Large intestine (tissue), 3 donors: ENCODE measurements at regions not wholly inside any gene's neighbourhood (a gene's known extent, or its start where the extent isn't known, plus 50 kb on each side); places are given as distances from the start of the nearest gene placed in this dataset.
"Not testable (repeated sequence)": the region's sequence is repeated elsewhere in the genome, so short reads cannot be mapped to it uniquely, and the experiment has no call there.

ENCODE experiments used
- DNase-seq, 2 donors: peaks; one replicate each; pipeline versions ENCODE4 v3.0.0 to v3.0.0-alpha.2; 2013
- H3K27ac ChIP-seq: one replicate; pipeline ENCODE4 v1.5.1; 2013; ENCODE audit warnings: low read length
- H3K27me3 ChIP-seq: 2 replicates; pipeline ENCODE4 v1.6.1; 2013; ENCODE audit warnings: low read length; ENCODE audit not compliant: control insufficient read depth, insufficient read depth
- H3K36me3 ChIP-seq: 2 replicates; pipeline ENCODE4 v1.6.1; 2013; ENCODE audit warnings: low read length; ENCODE audit not compliant: control insufficient read depth, insufficient read depth
- H3K4me1 ChIP-seq: one replicate; pipeline ENCODE4 v1.6.1; 2013; ENCODE audit warnings: low read length; ENCODE audit not compliant: control insufficient read depth, insufficient read depth
- H3K4me3 ChIP-seq: one replicate; pipeline ENCODE4 v1.5.1; 2013; ENCODE audit warnings: low read length
- H3K9me3 ChIP-seq: one replicate; pipeline ENCODE4 v1.6.1; 2013; ENCODE audit warnings: mild to moderate bottlenecking, low read depth, low read length, moderate library complexity; ENCODE audit not compliant: control insufficient read depth
- WGBS: methylation state at CpG from one replicate; pipeline ENCODE4 v1.1.5; 2013; ENCODE audit warnings: low lambda C conversion rate; ENCODE audit not compliant: insufficient coverage; 5-methylcytosine and 5-hydroxymethylcytosine counted together

DNA sequence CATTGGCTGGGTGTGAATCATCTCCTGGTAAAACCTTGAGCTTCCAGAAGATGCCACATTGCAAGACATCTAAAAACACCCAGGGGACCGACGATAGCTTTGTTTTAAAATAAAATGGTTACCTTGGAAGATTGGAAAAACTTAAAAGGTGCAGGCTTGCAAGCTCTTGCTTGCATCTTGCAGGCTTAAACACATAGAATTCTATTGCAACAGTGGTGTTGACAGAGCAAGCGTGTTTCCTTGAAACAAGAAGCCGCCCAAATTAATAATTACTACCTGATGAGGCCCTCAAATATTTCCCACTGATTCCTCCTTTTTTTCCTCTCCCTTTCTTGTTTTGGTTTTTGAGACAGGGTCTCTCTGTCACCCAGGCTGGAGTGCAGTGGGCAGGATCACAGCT is 137.1 kb upstream of the BASP1 start:
- no peak for DNase-seq
- H3K36me3 ChIP-seq: no peaks in the 10 kb centered on the region
- H3K27me3 ChIP-seq: no peaks in the 10 kb centered on the region
- H3K9me3 ChIP-seq: no peaks in the 10 kb centered on the region
- WGBS: 92% methylated on average over 2 of the region's 4 CpGs
- no peak overlapping the region for H3K27ac ChIP-seq
- H3K4me1 ChIP-seq: no peaks in the 10 kb centered on the region
- no peak overlapping the region for H3K4me3 ChIP-seq

DNA sequence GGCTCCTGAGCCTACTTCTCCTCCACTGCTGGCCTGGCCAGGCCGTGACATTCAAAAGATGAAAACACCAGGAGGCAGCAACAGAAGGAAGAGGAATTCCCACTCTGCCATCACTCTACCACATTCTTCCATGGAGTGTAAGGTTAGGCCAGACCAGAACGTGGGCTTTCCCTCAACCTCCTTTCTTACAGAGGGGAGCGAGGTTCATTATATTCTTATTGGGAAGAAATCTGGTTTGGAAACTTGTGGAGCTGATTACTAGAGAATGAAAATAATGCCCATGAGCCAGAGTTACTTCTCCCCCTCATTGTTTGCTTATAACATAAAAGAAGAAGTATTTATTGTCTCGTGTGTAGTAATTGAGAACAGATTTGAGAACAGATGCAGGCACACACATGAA is 136.3 kb upstream of the BASP1 start:
- no peak overlapping the region for H3K27ac ChIP-seq
- no peaks in the 10 kb centered on the region for H3K9me3 ChIP-seq
- no peak for DNase-seq
- H3K27me3 ChIP-seq: no peaks in the 10 kb centered on the region
- H3K36me3 ChIP-seq: no peaks in the 10 kb centered on the region
- no peak overlapping the region for H3K4me3 ChIP-seq
- no CpG with 5 or more reads among the region's 4 CpGs for WGBS
- no peaks in the 10 kb centered on the region for H3K4me1 ChIP-seq

DNA sequence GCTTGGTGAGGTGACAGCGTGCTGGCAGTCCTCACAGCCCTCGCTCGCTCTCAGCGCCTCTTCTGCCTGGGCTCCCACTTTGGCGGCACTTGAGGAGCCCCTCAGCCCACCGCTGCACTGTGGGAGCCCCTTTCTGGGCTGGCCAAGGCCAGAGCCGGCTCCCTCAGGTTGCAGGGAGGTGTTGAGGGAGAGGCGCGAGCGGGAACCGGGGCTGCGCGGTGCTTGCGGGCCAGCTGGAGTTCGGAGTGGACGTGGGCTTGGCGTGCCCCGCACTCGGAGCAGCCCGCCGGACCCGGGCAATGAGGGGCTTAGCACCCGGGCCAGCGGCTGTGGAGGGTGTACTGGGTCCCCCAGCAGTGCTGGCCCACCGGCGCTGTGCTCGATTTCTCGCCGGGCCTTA is 134.2 kb upstream of the BASP1 start:
- not testable (repeated sequence) for H3K27ac ChIP-seq
- WGBS: no CpG with 5 or more reads among the region's 29 CpGs

DNA sequence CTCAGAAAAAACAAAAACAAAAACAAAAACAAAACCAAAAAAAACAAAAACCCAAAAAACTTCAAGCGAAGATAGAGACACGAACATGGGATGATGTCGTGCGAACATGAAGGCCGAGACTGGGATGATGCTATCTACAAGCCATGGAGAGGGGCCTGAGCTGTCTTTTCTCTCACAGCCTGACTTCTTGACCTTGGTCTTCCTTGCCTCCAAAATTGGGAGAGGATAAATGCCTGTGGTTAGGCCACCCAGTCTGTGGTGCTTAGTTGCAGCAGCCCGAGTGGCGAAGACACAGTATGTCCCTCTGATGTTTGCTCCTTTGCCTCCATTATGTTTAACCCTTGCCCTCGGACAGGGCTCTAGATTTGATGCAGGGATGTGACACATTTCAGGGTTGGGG is 130.4 kb upstream of the BASP1 start:
- Histone ChIP-seq H3K27ac (no peak overlapping the region), H3K4me3 (no peak overlapping the region), H3K36me3 (no peaks in the 10 kb centered on the region), H3K4me1 (no peaks in the 10 kb centered on the region), H3K9me3 (no peaks in the 10 kb centered on the region), H3K27me3 (no peaks in the 10 kb centered on the region)
- WGBS: 100% methylated on average over 3 of the region's 8 CpGs
- DNase-seq: no peak

More for the DNA sequence above, 134.2 kb upstream of the BASP1 start:
- H3K9me3 ChIP-seq, H3K36me3 ChIP-seq, H3K4me1 ChIP-seq, DNase-seq, H3K4me3 ChIP-seq, H3K27me3 ChIP-seq: not testable (repeated sequence)

DNA sequence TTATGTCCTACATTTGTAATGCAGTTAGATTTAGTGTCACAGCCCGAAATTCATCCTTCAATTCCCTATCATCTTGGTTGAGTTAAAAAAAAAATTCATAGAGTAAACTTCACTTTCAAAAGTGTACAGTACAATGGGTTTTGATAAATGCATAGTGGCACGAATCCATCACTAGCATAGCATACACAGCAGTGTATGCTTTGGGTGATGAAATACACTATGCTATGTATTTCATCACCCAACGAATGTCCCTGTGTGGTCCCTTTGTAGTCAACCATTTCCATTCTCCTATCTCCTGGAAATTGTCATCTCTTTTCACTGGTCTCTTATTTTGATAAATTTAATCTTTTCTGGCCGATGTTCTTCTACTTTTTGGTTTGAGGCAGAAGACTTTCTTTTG is 129.4 kb upstream of the BASP1 start:
- WGBS: 79% methylated on average over 2 of the region's 4 CpGs
- Histone ChIP-seq H3K36me3 (no peaks in the 10 kb centered on the region), H3K9me3 (no peaks in the 10 kb centered on the region), H3K4me3 (no peak overlapping the region), H3K27ac (no peak overlapping the region), H3K4me1 (no peaks in the 10 kb centered on the region), H3K27me3 (no peaks in the 10 kb centered on the region)
- no peak for DNase-seq

DNA sequence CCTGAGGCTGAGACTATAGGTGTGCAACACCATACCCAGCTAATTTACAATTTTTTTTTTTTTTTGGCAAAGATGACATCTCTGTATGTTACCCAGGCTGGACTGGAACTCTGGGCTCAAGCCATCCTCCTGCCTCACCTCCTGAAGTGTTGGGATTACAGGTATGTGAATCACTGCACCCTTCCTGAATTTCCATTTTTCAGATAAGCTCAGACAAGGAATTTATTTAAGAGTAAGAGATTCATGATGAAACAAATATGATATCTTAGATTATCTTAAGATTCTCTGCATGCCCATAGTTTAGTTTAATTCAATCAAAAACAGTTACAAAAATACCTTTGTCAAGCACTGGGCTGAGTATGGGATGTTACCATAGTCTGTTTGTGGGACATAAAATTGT is 128.4 kb upstream of the BASP1 start:
- Histone ChIP-seq H3K36me3 (no peaks in the 10 kb centered on the region), H3K27me3 (no peaks in the 10 kb centered on the region), H3K27ac (no peak overlapping the region)

DNA sequence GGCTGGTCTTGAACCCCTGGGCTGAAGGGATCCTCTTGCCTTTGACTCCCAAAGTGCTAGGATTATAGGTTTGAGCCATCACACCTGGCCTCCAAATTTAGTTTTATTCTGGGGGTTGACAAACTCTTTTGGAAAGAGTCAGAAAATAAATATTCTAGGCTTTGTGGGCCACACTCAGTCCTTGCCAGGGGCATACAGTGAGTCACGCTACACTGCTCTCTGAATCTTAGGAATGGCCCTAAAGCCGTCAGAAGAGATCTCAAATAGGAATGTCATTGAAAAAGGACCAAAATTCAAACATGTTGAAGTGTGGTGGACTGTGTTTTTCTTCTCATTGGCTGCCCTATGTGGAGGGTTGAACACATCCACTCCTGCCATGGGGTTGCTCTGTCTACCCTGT is 127.7 kb upstream of the BASP1 start:
- H3K27ac ChIP-seq: no peak overlapping the region
- no peaks in the 10 kb centered on the region for H3K27me3 ChIP-seq
- no peak overlapping the region for H3K4me3 ChIP-seq
- no peak for DNase-seq
- H3K4me1 ChIP-seq: no peaks in the 10 kb centered on the region
- H3K36me3 ChIP-seq: no peaks in the 10 kb centered on the region
- 100% methylated on average over 1 of the region's 2 CpGs for WGBS
- no peaks in the 10 kb centered on the region for H3K9me3 ChIP-seq

More for the DNA sequence above, 128.4 kb upstream of the BASP1 start:
- Histone ChIP-seq H3K9me3 (no peaks in the 10 kb centered on the region), H3K4me3 (no peak overlapping the region), H3K4me1 (no peaks in the 10 kb centered on the region)
- no peak for DNase-seq

DNA sequence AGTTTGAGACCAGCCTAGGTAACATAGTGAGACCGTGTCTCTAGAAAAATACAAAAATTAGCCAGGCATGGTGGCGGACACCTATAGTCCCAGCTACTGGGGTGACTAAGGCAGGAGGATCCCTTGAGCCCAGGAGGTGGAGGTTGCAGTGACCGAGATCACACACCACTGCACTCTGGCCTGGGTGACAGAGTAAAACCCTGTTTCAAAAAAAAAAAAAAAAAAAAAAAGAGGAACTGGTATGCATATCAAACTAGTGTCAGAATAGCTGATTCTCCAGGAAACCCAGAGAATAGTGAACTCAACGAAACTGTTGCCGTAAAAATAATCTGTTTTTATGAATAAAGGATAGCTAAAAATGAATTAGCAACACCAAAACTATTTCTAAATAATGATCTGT is 126.6 kb upstream of the BASP1 start:
- H3K27me3 ChIP-seq: no peaks in the 10 kb centered on the region
- H3K4me3 ChIP-seq: no peak overlapping the region
- no peak for DNase-seq
- H3K36me3 ChIP-seq: no peaks in the 10 kb centered on the region
- no peaks in the 10 kb centered on the region for H3K9me3 ChIP-seq
- H3K4me1 ChIP-seq: no peaks in the 10 kb centered on the region
- WGBS: 89% methylated on average over 3 of the region's 5 CpGs
- no peak overlapping the region for H3K27ac ChIP-seq

DNA sequence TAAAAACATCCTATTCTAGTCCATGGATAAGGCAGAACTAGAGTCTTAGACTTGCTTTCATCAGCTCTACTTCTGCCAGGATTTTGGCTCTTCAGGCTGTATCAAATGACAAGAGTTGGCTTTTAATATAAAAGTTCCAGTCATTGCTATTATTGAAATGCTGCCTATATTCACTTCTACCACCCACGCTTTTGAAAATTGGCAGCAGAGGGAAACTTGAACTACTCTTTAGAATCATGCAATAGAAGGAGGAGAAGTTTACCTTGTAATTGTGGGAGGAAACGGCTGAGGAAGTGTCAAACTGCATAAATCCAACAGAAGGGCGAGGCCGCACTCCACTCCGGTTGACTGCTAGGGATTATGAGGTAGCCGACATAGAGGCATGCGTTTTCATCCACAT is 122.6 kb upstream of the BASP1 start:
- no peak overlapping the region for H3K27ac ChIP-seq

DNA sequence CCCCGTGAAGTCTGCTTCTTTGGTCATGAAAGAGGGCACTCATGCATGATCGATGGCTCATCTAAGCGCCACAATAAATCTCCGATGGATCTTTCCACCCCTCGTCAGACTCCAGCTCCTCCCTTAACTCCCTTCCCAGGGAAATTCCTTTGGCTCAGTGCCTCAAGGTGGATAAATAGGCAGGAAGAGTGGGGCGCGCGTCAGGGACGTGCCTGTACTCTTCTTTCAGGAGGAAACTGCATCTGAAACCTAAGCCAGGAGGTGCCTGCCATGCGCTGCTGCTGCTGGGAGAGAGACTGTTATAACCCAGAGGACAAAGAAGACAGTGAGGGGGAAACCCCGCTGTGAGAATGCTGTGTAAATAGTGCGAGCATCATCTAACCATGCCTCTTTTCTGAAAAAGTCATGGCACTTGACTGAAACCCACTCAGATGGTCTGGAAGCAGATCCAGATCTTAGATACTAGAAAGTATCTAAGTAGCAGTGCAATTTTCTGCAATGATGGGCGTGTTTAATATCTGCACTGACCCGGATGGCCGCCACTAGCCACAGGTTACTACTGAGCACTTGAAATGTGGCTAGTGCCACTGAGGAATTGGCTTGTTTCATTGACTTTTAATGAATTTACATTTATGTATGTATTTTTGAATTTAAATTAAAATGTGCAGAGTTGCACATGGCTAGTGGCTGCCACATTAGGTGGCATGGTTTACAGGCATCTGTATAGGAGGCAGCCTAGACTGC is 120.3 kb upstream of the BASP1 start:
- H3K4me1 ChIP-seq: no peaks in the 10 kb centered on the region
- no peaks in the 10 kb centered on the region for H3K27me3 ChIP-seq
- no peaks in the 10 kb centered on the region for H3K9me3 ChIP-seq
- no peak for DNase-seq
- no peak overlapping the region for H3K4me3 ChIP-seq
- WGBS: no CpG with 5 or more reads among the region's 15 CpGs
- H3K36me3 ChIP-seq: no peaks in the 10 kb centered on the region
- H3K27ac ChIP-seq: no peak overlapping the region

More for the DNA sequence above, 122.6 kb upstream of the BASP1 start:
- no peak overlapping the region for H3K4me3 ChIP-seq
- DNase-seq: no peak
- WGBS: 80% methylated on average over 1 of the region's 7 CpGs
- H3K27me3 ChIP-seq: no peaks in the 10 kb centered on the region
- no peaks in the 10 kb centered on the region for H3K9me3 ChIP-seq
- no peaks in the 10 kb centered on the region for H3K36me3 ChIP-seq
- H3K4me1 ChIP-seq: no peaks in the 10 kb centered on the region

DNA sequence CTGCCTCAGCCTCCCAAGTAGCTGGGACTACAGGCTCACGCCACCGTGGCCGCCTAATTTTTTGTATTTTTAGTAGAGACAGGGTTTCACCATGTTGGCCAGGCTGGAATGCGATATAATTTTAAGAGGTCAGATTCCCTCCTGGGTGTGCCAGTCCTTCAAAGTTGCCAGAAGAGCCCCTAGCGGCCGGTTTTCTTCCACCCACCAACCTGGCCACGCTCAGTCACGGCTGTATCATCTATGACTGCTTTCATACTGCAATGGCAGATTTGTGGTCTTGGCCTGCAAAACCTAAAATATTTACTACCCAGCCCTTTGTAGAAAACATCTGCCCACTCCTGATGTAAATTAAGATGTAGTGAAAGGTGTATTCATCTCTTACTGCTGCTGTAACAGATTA is 117.5 kb upstream of the BASP1 start:
- Histone ChIP-seq H3K36me3 (no peaks in the 10 kb centered on the region), H3K4me3 (no peak overlapping the region), H3K4me1 (no peaks in the 10 kb centered on the region), H3K27ac (no peak overlapping the region), H3K27me3 (no peaks in the 10 kb centered on the region), H3K9me3 (no peaks in the 10 kb centered on the region)
- WGBS: no CpG with 5 or more reads among the region's 8 CpGs
- no peak for DNase-seq
